WTC11 (cell line): ENCODE measurements at regions not wholly inside any gene's neighbourhood (a gene's known extent, or its start where the extent isn't known, plus 50 kb on each side); places are given as distances from the start of the nearest gene placed in this dataset.

Experiments used
- ATAC-seq: fragments of 200-7000 bp; cut with Tn5 transposase; 2 replicates; pipeline ENCODE4 v1.10.0; 2021; ENCODE audit warnings: mild to moderate bottlenecking, moderate library complexity
- CTCF ChIA-PET: fragments of 300-600 bp; sonication (Branson Sonifier 250); formaldehyde crosslinking; loops from one replicate; lab custom pipeline; 2021; ENCODE audit warnings: antibody characterized with exemption; lab: Charles Lee
- POLR2A ChIA-PET: fragments of 350-600 bp; sonication (Branson Sonifier 250); formaldehyde crosslinking; loops from one replicate; lab custom pipeline; 2021; ENCODE audit warnings: antibody characterized with exemption; lab: Charles Lee
- DNase-seq: peaks from one replicate; pipeline ENCODE4 v3.0.0; 2021; ENCODE audit warnings: low spot score
- H3K27ac Mint-ChIP-seq: 2 replicates; pipeline ENCODE4 v1.8.0; 2021; ENCODE audit warnings: mixed read lengths
- H3K27me3 Mint-ChIP-seq: 2 replicates; pipeline ENCODE4 v1.8.0; 2021; ENCODE audit warnings: low read depth, mild to moderate bottlenecking, moderate library complexity, mixed read lengths
- H3K36me3 Mint-ChIP-seq: 2 replicates; pipeline ENCODE4 v1.8.0; 2021; ENCODE audit warnings: mixed read lengths
- H3K4me1 Mint-ChIP-seq: 2 replicates; pipeline ENCODE4 v1.8.0; 2022; ENCODE audit warnings: mixed read lengths
- H3K4me3 Mint-ChIP-seq: 2 replicates; pipeline ENCODE4 v1.8.0; 2021; ENCODE audit warnings: mild to moderate bottlenecking, moderate library complexity, mixed read lengths
- H3K9me3 Mint-ChIP-seq: 2 replicates; pipeline ENCODE4 v1.8.0; 2021; ENCODE audit warnings: mixed read lengths
- ETV6 ChIP-seq: sonication (generic); formaldehyde crosslinking; IDR thresholded peaks from 2 replicates; pipeline ENCODE4 v1.8.1; 2022; ENCODE audit warnings: mild to moderate bottlenecking, missing genetic modification reagents
- FOXK1 ChIP-seq: sonication (generic); formaldehyde crosslinking; IDR thresholded peaks from 2 replicates; pipeline ENCODE4 v1.8.0; 2022; ENCODE audit warnings: mild to moderate bottlenecking, moderate library complexity, missing genetic modification reagents
- GRHL2 ChIP-seq: fragments of 250-450 bp; sonication (Bioruptor Pico); IDR thresholded peaks from 2 replicates; pipeline ENCODE4 v1.8.0; 2022; ENCODE audit warnings: mild to moderate bottlenecking, moderate library complexity; ENCODE audit not compliant: insufficient replicate concordance, severe bottlenecking
- JUN ChIP-seq: sonication (generic); formaldehyde crosslinking; IDR thresholded peaks from 2 replicates; pipeline ENCODE4 v1.8.0; 2023; ENCODE audit warnings: mild to moderate bottlenecking, missing genetic modification reagents
- KAT7 ChIP-seq: sonication (generic); formaldehyde crosslinking; IDR thresholded peaks from 2 replicates; pipeline ENCODE4 v1.8.1; 2023; ENCODE audit warnings: missing genetic modification reagents, mild to moderate bottlenecking, borderline replicate concordance
- MXD4 ChIP-seq: fragments of 250-450 bp; sonication (Bioruptor Pico); IDR thresholded peaks from 2 replicates; pipeline ENCODE4 v1.8.0; 2021; ENCODE audit warnings: mild to moderate bottlenecking, moderate library complexity, borderline replicate concordance
- NFE2L1 ChIP-seq: sonication (generic); formaldehyde crosslinking; IDR thresholded peaks from 2 replicates; pipeline ENCODE4 v1.8.1; 2023; ENCODE audit warnings: missing genetic modification reagents
- NR1H2 ChIP-seq: sonication (generic); formaldehyde crosslinking; IDR thresholded peaks from 2 replicates; pipeline ENCODE4 v1.9.0; 2021; ENCODE audit warnings: mild to moderate bottlenecking, moderate library complexity, missing genetic modification reagents
- PREB ChIP-seq: sonication (generic); formaldehyde crosslinking; IDR thresholded peaks from 2 replicates; pipeline ENCODE4 v1.8.1; 2022; ENCODE audit warnings: mild to moderate bottlenecking, missing genetic modification reagents, moderate library complexity, borderline replicate concordance
- RELA ChIP-seq: sonication (generic); formaldehyde crosslinking; IDR thresholded peaks from 2 replicates; pipeline ENCODE4 v1.8.1; 2022; ENCODE audit warnings: missing genetic modification reagents, mild to moderate bottlenecking, borderline replicate concordance
- TCF7 ChIP-seq: sonication (generic); formaldehyde crosslinking; IDR thresholded peaks from 2 replicates; pipeline ENCODE4 v1.8.0; 2022; ENCODE audit warnings: mild to moderate bottlenecking, low read depth, missing genetic modification reagents, moderate library complexity
- ZBTB21 ChIP-seq: sonication (generic); formaldehyde crosslinking; IDR thresholded peaks from 2 replicates; pipeline ENCODE4 v1.8.1; 2023; ENCODE audit warnings: mild to moderate bottlenecking, missing genetic modification reagents, borderline replicate concordance
- ZNF219 ChIP-seq: sonication (generic); formaldehyde crosslinking; IDR thresholded peaks from 2 replicates; pipeline ENCODE4 v1.8.0; 2023; ENCODE audit warnings: missing genetic modification reagents, mild to moderate bottlenecking, borderline replicate concordance
- ZNF263 ChIP-seq: sonication (generic); formaldehyde crosslinking; IDR thresholded peaks from 2 replicates; pipeline ENCODE4 v1.8.1; 2022; ENCODE audit warnings: low read depth, mild to moderate bottlenecking, moderate library complexity, missing genetic modification reagents
- ZNF281 ChIP-seq: sonication (generic); formaldehyde crosslinking; IDR thresholded peaks from 2 replicates; pipeline ENCODE4 v1.8.0; 2023; ENCODE audit warnings: mild to moderate bottlenecking, missing genetic modification reagents
- ZNF317 ChIP-seq: sonication (generic); formaldehyde crosslinking; IDR thresholded peaks from 2 replicates; pipeline ENCODE4 v1.8.1; 2023; ENCODE audit warnings: low read depth, mild to moderate bottlenecking, moderate library complexity, missing genetic modification reagents, borderline replicate concordance
- TF ChIP-seq, protein P1 (sequence below): sonication (generic); formaldehyde crosslinking; IDR thresholded peaks from 2 replicates; pipeline ENCODE4 v1.8.1; 2023; ENCODE audit warnings: mild to moderate bottlenecking, missing genetic modification reagents
- TF ChIP-seq, protein P2 (sequence below): fragments of 250-450 bp; sonication (Bioruptor Pico); IDR thresholded peaks from 2 replicates; pipeline ENCODE4 v1.8.0; 2021; ENCODE audit warnings: mild to moderate bottlenecking
- TF ChIP-seq, protein P3 (sequence below): sonication (generic); formaldehyde crosslinking; IDR thresholded peaks from 2 replicates; pipeline ENCODE4 v1.8.1; 2023; ENCODE audit warnings: mild to moderate bottlenecking, missing genetic modification reagents, moderate library complexity

DNA sequence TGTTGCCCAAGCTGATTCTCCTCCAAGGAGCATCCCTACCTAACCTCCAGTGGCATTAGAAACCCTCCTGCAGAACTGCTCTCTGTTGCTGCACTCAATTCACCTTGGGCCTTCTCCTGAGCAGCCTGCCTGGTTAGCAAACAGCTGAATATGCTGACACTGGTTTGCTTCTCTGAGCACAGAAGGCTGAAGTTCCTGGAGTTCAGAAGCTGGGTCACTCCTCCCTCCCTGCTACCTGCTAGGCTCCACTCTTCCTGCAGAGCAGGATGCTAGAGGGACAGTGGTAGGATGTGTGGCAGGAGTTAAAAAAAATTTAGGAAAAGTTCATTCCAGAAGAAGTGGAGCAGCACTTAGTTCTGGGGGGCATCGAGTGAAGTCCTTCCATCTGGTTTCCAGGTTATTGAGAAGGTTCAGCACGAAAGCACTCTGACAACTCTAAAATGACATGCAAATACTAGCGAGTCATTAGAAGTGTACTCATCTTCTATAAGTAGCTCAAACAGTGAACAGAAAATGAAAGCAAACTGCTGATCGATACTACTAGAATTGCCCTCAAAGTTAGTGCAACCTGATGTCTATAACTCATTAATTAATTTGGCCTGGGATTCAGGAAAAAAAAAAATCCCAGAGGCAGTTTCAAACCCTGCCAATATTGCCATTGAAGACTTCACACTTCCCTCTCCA is 293.7 kb downstream of the POU4F1 start (continued):
- TF ChIP-seq MXD4 (no peak), NR1H2 (CRISPR knock-in tag) (no peak), NFE2L1 (CRISPR knock-in tag) (no peak), RELA (CRISPR knock-in tag) (no peak), ZNF263 (CRISPR knock-in tag) (no peak), ZBTB21 (CRISPR knock-in tag) (no peak), FOXK1 (CRISPR knock-in tag) (no peak)
- TF ChIP-seq, protein P1, sequence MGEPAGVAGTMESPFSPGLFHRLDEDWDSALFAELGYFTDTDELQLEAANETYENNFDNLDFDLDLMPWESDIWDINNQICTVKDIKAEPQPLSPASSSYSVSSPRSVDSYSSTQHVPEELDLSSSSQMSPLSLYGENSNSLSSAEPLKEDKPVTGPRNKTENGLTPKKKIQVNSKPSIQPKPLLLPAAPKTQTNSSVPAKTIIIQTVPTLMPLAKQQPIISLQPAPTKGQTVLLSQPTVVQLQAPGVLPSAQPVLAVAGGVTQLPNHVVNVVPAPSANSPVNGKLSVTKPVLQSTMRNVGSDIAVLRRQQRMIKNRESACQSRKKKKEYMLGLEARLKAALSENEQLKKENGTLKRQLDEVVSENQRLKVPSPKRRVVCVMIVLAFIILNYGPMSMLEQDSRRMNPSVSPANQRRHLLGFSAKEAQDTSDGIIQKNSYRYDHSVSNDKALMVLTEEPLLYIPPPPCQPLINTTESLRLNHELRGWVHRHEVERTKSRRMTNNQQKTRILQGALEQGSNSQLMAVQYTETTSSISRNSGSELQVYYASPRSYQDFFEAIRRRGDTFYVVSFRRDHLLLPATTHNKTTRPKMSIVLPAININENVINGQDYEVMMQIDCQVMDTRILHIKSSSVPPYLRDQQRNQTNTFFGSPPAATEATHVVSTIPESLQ (CRISPR knock-in tag) = no peak
- TF ChIP-seq, protein P2, sequence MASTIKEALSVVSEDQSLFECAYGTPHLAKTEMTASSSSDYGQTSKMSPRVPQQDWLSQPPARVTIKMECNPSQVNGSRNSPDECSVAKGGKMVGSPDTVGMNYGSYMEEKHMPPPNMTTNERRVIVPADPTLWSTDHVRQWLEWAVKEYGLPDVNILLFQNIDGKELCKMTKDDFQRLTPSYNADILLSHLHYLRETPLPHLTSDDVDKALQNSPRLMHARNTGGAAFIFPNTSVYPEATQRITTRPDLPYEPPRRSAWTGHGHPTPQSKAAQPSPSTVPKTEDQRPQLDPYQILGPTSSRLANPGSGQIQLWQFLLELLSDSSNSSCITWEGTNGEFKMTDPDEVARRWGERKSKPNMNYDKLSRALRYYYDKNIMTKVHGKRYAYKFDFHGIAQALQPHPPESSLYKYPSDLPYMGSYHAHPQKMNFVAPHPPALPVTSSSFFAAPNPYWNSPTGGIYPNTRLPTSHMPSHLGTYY = no peak

DNA sequence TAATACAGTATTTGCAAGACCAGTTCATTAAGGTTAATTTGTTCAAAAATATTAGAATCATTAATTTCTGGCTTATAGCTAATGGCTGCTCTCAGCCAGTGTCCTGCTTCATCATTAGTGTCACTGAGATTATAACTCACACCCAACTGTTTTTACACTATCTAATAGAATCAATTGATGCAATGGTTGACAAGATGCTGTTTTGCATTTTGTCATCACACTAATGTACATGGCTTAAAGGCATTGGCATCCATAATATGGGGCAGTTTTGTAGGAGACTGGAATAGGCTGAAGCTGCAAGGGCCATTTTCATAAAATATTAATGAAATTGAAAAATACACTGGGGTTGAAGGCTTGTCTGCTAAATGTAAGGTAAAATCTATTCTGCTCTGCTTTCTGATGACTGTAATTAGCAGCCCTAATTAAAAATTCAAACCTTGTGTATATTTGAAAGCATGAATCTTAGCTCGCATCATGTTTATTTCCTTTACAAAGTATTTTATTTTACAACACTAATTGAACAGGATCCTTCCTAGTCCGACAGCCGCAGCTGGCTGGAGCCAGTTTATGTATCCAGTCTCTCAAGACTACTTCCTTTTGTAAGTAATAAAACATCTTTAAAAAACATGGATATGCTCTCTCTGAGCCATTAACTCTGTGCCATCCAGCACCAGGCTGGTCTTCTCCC is 296.7 kb downstream of the POU4F1 start:
- Mint-ChIP-seq H3K27ac (no peak overlapping the region), H3K36me3 (no peaks in the 10 kb centered on the region), H3K4me3 (no peak overlapping the region)
- TF ChIP-seq GRHL2 = no peak
- TF ChIP-seq ETV6 = no peak
- TF ChIP-seq, all 79 proteins: peak for 0
- ATAC-seq (no peak), DNase-seq (no peak)
- Mint-ChIP-seq H3K27me3 (peaks cover 12% of the 10 kb centered on the region), H3K4me1 (peaks cover 7% of the 10 kb centered on the region), H3K9me3 (no peaks in the 10 kb centered on the region)
- ChIA-PET POLR2A (no interaction called here), CTCF (no interaction called here)

DNA sequence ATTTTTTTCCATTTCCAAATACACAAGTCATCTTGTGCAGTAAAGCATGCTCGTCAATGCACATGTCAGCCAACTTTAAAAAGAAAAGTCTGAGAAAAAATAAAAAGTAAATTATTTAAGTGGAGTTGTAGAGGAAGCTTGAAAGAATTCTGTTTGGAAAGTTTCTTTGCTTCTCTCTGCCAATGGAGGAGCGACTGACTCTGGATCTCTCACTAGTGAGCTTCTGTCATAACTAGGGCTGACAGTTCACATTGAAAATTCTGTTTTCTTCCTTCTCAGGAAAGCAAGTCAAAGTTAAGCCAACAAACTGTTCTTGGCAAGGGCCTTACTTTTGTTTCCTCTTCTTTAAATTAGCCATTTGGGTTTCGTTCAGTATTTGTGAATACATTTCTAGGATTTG is 298.2 kb downstream of the POU4F1 start:
- H3K4me3 Mint-ChIP-seq = no peak overlapping the region
- peaks cover 5% of the 10 kb centered on the region; the same call in 1 of the 2 replicates for H3K27me3 Mint-ChIP-seq
- H3K27ac Mint-ChIP-seq = no peak overlapping the region
- H3K9me3 Mint-ChIP-seq = no peaks in the 10 kb centered on the region
- DNase-seq (no peak), ATAC-seq (no peak)
- H3K36me3 Mint-ChIP-seq = no peaks in the 10 kb centered on the region
- peaks cover 6% of the 10 kb centered on the region for H3K4me1 Mint-ChIP-seq
- TF ChIP-seq ZNF219 (CRISPR knock-in tag) (no peak), KAT7 (CRISPR knock-in tag) (no peak), PREB (no peak), JUN (CRISPR knock-in tag) (no peak), NR1H2 (CRISPR knock-in tag) (no peak), ZNF281 (CRISPR knock-in tag) (no peak), FOXK1 (CRISPR knock-in tag) (no peak), TCF7 (CRISPR knock-in tag) (no peak), ZNF317 (no peak)
- TF ChIP-seq, protein P3, sequence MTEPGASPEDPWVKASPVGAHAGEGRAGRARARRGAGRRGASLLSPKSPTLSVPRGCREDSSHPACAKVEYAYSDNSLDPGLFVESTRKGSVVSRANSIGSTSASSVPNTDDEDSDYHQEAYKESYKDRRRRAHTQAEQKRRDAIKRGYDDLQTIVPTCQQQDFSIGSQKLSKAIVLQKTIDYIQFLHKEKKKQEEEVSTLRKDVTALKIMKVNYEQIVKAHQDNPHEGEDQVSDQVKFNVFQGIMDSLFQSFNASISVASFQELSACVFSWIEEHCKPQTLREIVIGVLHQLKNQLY (CRISPR knock-in tag) = no peak
- TF ChIP-seq, all 79 proteins: peak for 0
- CTCF ChIA-PET = no interaction called here
- POLR2A ChIA-PET = no interaction called here
